ENCODE measurements at regions not wholly inside any gene's neighbourhood (a gene's known extent, or its start where the extent isn't known, plus 50 kb on each side); places are given as distances from the start of the nearest gene placed in this dataset.

DNA sequence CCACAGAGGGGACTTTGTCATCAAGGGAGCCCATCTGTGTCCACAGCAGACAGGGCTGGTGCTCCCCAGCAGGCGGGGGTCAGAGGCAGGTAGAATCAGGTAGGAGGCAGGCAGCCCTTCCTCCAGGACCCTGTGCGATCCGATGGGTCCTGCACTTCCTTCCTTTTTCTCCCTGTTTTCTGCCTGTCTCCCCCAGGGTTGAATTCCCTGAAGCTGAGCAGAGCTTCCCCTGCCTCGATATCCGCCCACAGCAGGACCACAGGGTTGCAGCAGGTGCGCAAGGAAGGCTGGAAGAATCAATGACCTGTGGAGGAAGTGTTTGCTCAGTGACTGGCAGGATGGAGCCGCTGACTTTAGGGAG lies 69.2 kb downstream of the MRPL36 start:
- no peaks in the 10 kb centered on the region for H3K36me3 Mint-ChIP-seq (ENCODE audit: insufficient read depth, unreplicated experiment)
- H3K27me3 Mint-ChIP-seq (ENCODE audit: insufficient read depth, unreplicated experiment): peaks cover 11% of the 10 kb centered on the region
- H3K9me3 Mint-ChIP-seq (ENCODE audit: unreplicated experiment): no peaks in the 10 kb centered on the region
- CTCF ChIA-PET: interaction anchor here (1.0 kb wide), 1 partner anchor 563 kb away, joined by 4 read pairs; no protein-coding TSS in a partner anchor
- no peak overlapping the region for H3K27ac Mint-ChIP-seq (ENCODE audit: low read depth, unreplicated experiment)
- no peak overlapping the region for H3K4me3 Mint-ChIP-seq (ENCODE audit: unreplicated experiment)
- POLR2A ChIA-PET: no interaction called here
- no TSS peak for BruUV-seq (replicated peaks)
- intact Hi-C loops (cut with micrococcal nuclease): no loop called here
- no peak for DNase-seq (ENCODE audit: unreplicated experiment)
- no peaks in the 10 kb centered on the region for H3K4me1 Mint-ChIP-seq (ENCODE audit: insufficient read depth, unreplicated experiment)
- TF ChIP-seq, protein P1, sequence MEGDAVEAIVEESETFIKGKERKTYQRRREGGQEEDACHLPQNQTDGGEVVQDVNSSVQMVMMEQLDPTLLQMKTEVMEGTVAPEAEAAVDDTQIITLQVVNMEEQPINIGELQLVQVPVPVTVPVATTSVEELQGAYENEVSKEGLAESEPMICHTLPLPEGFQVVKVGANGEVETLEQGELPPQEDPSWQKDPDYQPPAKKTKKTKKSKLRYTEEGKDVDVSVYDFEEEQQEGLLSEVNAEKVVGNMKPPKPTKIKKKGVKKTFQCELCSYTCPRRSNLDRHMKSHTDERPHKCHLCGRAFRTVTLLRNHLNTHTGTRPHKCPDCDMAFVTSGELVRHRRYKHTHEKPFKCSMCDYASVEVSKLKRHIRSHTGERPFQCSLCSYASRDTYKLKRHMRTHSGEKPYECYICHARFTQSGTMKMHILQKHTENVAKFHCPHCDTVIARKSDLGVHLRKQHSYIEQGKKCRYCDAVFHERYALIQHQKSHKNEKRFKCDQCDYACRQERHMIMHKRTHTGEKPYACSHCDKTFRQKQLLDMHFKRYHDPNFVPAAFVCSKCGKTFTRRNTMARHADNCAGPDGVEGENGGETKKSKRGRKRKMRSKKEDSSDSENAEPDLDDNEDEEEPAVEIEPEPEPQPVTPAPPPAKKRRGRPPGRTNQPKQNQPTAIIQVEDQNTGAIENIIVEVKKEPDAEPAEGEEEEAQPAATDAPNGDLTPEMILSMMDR (IDR thresholded peaks at IDR 0.05; ENCODE audit: unreplicated experiment): no peak

DNA sequence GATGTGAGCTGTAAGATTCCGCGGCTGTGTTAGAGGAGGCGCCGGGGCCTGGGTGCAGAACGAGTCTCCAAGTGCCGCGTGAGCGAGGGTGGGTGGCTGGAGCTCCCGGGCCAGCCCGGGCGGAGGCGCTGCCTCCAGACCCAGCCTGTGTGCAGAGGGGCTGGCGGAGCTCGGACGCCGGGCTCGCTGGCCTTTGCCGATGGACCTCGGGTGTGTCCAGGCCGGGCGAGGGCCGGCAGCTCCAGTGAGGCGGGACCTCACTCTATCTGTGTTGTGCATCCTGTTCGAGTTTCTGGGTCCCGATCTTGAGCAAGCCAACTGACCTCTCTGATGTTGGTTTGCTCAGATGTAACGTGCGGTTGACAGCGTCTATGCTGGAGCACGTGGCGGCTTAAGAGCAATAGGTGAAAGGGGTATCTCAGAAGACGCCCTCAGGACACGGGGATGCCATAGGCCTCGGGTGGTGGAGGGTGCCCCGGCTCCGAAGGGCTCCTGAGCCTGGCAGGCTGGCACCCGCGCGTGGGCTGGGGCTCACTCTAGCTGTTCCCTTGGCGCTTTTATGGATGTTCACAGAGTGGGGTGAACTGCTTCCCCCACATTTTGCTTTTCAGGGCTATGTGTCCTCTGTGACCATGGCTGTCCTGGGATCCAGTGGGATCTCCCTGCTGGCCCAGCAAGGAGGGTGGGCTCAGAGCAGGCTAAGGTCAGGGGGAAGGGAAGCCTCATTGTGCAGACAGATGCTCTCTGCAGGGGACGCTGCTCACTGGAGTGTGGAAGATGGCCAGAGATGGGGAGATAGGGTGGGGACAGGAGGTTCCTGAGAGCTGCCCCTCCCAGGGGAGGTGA lies 69.8 kb downstream of the MRPL36 start:
- POLR2A ChIA-PET: no interaction called here
- Mint-ChIP-seq H3K36me3 (ENCODE audit: insufficient read depth, unreplicated experiment) (no peaks in the 10 kb centered on the region), H3K9me3 (ENCODE audit: unreplicated experiment) (no peaks in the 10 kb centered on the region), H3K4me1 (ENCODE audit: insufficient read depth, unreplicated experiment) (no peaks in the 10 kb centered on the region), H3K27ac (ENCODE audit: low read depth, unreplicated experiment) (no peak overlapping the region), H3K4me3 (ENCODE audit: unreplicated experiment) (no peak overlapping the region), H3K27me3 (ENCODE audit: insufficient read depth, unreplicated experiment) (peaks cover 11% of the 10 kb centered on the region)
- CTCF ChIA-PET: no interaction called here
- intact Hi-C loops (cut with micrococcal nuclease): no loop called here
- DNase-seq (ENCODE audit: unreplicated experiment): no peak
- BruUV-seq (replicated peaks): no TSS peak
- TF ChIP-seq, protein P1 (IDR thresholded peaks at IDR 0.05; ENCODE audit: unreplicated experiment): no peak

DNA sequence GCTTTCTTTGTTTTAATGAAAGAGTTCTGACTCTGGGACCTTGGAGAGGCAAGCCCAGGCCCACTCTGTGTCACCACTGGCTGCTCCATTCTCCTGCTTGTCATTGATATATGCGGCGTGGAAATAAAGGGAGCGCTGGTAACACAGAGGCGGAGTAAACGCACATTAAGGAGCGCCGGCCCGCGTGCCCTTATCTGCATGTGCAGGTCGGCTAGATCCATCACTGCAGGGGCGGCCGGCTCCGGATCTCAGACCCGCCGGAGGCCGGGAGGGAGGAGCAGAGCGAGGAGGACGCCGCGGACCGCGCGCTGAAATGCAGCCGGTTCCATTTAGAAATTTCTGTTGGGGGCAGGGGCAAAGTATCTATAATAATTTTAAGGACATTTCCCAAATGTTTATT lies 70.8 kb downstream of the MRPL36 start:
- TF ChIP-seq, protein P1 (IDR thresholded peaks at IDR 0.05; ENCODE audit: unreplicated experiment): no peak
- Mint-ChIP-seq H3K27me3 (ENCODE audit: insufficient read depth, unreplicated experiment) (peaks cover 11% of the 10 kb centered on the region), H3K4me1 (ENCODE audit: insufficient read depth, unreplicated experiment) (no peaks in the 10 kb centered on the region), H3K27ac (ENCODE audit: low read depth, unreplicated experiment) (no peak overlapping the region), H3K9me3 (ENCODE audit: unreplicated experiment) (no peaks in the 10 kb centered on the region), H3K4me3 (ENCODE audit: unreplicated experiment) (no peak overlapping the region), H3K36me3 (ENCODE audit: insufficient read depth, unreplicated experiment) (no peaks in the 10 kb centered on the region)
- POLR2A ChIA-PET: no interaction called here
- intact Hi-C loops (cut with micrococcal nuclease): no loop called here
- DNase-seq (ENCODE audit: unreplicated experiment): no peak
- no TSS peak for BruUV-seq (replicated peaks)
- CTCF ChIA-PET: no interaction called here

DNA sequence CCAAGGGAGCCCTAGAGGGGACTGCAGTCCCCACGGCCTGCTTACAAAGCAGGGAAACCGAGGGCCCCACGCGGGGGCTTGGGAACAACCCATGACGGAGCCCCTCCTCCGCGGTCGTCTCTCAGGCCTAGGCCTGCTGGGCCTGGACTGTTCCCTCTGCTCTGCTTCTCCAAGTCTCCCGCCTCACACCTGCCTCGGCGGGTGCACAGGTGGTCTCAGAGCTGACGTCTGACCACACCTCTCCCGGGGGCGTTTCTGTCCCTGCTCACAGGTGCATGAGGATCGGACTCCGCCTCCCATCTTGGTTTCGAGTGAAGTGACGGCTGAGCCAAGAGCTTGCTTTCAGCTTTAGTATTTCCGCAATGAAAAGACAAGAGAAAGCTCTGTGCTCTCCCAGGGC lies 72.1 kb downstream of the MRPL36 start:
- CTCF ChIA-PET: no interaction called here
- no peak overlapping the region for H3K27ac Mint-ChIP-seq (ENCODE audit: low read depth, unreplicated experiment)
- POLR2A ChIA-PET: no interaction called here

More for the DNA sequence above, 72.1 kb downstream of the MRPL36 start:
- Mint-ChIP-seq H3K4me3 (ENCODE audit: unreplicated experiment) (no peak overlapping the region), H3K27me3 (ENCODE audit: insufficient read depth, unreplicated experiment) (peaks cover 15% of the 10 kb centered on the region), H3K9me3 (ENCODE audit: unreplicated experiment) (no peaks in the 10 kb centered on the region), H3K36me3 (ENCODE audit: insufficient read depth, unreplicated experiment) (no peaks in the 10 kb centered on the region), H3K4me1 (ENCODE audit: insufficient read depth, unreplicated experiment) (no peaks in the 10 kb centered on the region)
- no peak for DNase-seq (ENCODE audit: unreplicated experiment)
- BruUV-seq (replicated peaks): no TSS peak
- intact Hi-C loops (cut with micrococcal nuclease): no loop called here
- TF ChIP-seq, protein P1 (IDR thresholded peaks at IDR 0.05; ENCODE audit: unreplicated experiment): no peak

Data from MCF 10A (cell line).